HG03378 (cell line): ENCODE measurements at regions not wholly inside any gene's neighbourhood (a gene's known extent, or its start where the extent isn't known, plus 50 kb on each side); places are given as distances from the start of the nearest gene placed in this dataset.
"Not testable (repeated sequence)": the region's sequence is repeated elsewhere in the genome, so short reads cannot be mapped to it uniquely, and the experiment has no call there.

Experiments used
- ATAC-seq: cut with Tn5 transposase; IDR thresholded peaks from one replicate; pipeline ENCODE4 v1.9.1; 2021; ENCODE audit warnings: mild to moderate bottlenecking, moderate library complexity; ENCODE audit not compliant: unreplicated experiment

DNA sequence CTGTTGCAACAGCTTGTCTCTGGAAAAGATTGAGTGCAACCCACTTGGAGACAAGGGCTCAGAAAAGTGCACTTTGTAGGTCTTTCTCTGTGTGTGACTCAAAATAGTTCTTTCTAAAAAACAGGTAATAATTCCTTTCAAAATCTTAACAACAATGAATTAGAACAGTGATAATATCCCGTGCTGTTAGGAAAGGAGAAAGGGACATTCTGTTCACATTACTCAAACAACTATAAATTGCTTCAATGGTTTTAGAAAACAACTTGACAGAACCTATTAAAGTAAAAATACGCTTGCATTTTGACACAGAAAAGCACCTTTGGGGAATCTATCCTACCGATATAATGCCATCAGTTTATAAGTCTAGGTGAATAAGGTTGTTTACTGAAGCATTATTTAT, 468.1 kb upstream of the DPP6 start:
- no peak for ATAC-seq

DNA sequence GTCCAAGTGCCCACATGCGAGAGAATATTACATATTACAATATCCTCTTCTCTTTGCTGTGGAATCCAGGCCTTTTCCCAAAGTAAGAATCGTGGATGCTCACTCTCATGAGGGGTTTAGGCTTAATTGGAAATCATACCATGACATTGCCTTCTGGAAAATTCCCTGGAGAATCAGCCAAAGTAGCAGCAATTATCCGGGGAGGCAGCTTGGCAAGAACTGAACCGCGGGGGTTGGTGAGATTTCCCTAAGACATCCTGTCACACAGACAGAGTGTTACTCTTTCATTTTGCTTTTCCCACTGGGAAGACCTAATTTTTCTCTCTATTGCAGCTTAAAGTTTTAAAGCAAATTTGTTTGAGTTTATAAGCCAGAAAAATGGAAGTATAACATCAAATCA, 463.6 kb upstream of the DPP6 start:
- ATAC-seq: no peak

DNA sequence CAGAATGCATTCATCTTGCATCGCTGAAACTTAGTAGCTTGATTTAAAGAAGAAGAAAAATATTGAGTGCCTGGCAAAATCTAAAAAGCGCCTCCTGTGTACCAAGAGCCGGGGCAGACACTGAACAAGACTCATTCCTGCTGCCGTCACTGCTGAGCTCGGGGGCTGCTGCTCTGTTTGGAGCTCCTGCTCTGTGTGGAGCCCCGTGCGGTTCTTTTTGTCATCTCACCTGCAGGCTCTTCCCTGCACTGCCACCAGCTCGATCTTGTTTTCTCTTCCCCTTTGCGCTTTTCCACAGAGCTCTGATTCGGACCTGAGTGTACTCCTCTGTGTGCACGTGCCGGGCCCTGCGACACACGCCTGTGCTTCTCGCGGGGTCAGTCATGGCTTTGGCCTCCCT, 462.1 kb upstream of the DPP6 start:
- ATAC-seq: no peak

DNA sequence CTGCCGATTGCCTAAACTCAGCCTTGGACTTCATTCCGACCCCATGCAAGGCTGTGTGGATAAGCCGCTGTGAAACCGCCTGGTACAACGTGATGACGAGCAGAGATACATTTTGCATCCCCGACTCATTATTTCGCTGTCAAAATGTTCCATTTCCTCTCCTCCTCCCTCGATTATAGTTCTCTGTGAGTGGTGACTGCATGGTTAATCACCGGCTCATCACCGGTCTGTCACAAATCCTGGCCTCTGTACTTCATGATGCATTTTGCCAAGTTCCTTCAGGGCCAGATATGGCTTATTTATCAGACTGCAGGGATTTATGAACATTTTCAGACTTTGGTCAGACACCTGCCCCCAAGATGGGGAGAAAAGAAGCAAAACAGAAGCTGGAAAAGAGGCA, 461.6 kb upstream of the DPP6 start:
- no peak for ATAC-seq

DNA sequence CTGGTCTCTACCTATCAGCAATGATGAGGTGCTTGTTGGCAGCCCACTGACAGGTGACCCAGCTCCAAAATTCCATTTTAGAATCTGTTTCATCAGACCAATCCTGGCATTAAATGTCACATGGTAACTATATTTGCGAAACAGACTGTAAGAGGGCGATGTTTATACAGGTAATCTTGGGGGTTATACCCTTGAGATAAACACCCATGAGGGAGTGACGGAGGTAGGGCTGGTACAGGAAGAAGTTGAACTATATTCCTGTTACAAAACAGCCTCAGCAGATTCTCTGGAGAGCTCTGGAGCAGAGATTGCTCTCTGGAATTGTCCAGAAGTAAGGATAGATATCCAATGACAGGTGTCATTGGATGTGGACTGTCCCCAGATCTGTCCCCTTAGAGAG, 444.8 kb upstream of the DPP6 start:
- ATAC-seq: no peak

DNA sequence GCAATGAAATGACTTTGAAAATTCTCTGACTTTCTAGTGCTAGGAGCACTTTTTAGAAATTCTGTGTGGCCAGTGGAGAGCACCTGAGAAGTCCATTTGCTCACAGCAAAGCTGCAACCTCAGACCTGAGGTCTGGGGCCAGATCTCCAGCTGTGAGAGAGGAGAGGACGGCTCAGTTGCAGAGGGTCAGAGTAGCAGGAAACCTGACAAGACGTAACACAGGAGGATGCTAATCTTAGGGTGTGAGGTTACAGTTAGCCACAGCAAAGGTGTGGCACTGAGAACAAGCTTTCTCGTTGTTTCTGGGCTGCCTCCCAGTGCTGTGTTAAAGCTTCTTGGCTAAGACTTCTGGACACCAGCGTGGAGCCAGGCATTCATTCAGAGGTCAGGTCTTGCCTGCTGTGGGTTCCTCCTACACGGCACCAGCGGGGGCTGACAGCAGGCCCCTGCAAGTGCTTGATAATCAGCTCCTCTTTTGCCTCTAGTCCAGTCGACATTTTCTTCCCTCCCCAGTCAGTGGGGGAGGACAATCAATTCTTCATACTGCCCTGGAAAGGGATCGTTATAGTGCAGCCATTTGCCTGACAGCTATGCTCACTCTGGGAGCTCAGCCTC, 435.4 kb upstream of the DPP6 start:
- no peak for ATAC-seq

DNA sequence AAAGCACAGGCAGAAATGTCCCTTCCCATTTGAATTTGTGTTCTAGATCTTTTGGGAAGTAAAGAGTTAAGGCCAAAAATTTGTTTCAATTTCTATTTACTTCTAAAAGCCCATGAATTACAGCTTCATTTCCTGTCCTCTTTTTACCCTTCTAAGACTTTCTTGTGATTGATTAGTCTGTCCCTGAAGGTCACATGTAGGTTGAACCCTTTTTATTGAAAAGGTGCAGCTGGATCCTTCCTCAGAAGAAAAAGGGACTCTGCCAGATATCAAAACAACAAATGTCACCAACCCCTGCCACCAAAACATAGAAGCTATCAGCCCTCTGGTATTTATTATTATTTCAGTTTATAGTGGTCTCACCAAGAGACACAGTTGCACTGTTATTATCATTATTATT, 424.9 kb upstream of the DPP6 start:
- no peak for ATAC-seq

DNA sequence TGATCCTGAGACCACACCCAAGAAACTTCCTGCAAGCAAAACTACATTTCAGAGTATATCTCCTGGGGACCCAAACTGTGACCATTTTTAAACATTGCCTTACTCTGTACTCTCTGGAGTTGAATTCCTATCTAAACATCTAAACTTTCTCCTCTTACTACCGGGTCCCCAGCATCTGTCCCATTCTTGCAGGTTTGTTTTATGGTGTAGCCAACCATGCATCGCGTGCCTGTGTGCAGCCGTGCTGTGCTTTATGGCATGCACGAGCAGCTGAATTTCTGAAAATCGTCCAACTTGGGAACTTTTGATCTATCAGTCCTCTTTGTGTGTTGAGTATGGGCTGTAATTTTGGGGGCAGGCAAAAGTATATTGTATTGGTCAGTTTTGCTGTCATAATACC, 423.8 kb upstream of the DPP6 start:
- no peak for ATAC-seq

DNA sequence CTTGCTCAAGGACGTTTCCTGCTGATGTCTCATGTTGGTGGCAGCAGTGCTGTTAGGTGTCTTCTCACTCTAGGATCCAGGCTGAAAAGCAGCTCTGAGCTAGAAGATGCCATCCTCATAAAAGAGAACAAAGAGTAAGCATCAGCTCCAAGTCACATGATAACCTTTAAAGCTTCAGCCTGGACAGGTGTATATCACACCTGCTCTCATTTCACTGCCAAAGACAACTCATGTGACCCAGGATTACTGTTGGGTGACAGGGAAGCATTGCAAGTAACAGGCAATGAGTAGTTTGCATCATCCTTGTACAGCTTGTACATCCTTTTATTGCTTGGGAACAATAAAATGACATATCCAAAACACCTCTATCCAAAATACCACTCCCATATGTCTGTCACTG, 423.4 kb upstream of the DPP6 start:
- ATAC-seq: no peak

DNA sequence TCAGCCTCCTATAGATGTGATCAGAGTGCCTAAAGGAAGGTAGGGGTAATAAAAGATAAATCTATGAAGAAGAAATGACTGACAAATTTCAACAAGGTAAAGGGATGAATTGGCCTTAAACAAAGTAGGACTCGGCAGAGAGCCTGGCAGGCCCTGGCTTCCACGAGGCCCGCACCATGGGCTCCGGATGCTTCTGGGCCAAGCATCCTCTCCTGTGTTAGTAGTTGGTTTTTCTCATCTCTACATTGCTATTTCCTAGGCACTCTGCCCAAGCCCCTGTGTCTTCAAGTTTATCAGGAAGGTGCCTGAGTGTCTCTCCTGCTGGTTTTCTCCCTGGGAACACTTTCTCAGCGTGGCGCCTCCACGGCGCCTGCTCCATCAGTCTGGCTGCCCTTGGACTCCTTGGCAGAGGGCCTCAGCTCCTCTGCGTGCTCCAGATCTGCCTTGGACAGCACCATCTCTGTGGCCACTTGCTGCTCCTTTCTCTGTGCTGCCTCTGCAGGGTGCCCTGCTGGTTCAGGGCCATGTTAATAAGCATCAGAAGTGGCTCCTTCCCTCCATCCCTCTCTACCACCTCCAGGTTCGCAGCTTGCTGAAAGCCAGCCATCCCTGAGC, 413.3 kb upstream of the DPP6 start:
- no peak for ATAC-seq

DNA sequence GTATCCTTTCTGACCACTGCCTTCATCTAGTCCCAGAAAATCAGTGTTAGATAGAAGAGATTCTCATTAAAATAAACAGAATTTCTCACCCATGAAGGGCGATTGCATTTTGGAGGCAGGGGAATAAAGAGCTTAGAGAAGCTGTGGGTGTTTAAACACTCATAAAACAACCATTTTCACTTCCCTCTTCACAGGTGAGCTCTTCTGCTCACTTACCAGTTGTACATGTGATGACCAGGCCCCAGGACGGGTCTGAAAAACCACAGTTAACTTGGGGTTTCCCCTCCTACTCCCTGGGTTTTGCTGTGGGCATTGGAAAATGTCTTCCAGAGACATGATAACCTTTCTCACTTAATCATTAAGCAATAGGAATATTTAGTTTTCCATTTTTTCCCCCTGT, 411.6 kb upstream of the DPP6 start:
- peak; percentile 72 for ATAC-seq

DNA sequence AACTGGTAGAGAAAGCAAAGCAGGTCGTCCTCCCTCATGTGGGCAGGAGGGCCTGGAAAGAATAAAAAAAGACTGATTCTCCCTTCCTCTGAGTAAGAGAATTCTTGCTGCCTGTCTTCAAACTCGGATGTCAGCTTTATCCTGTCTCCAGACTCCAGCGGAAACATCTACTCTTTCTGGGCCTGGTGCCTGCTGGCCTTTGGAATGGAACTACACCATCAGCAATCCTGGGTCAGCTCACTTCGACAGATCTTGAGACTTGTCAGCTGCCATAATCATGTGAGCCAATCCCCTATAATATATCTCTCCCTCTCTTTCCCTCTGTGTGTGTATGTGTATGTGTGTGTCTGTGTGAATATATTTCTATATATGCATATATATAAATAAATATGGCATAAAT, 411.0 kb upstream of the DPP6 start:
- no peak for ATAC-seq

DNA sequence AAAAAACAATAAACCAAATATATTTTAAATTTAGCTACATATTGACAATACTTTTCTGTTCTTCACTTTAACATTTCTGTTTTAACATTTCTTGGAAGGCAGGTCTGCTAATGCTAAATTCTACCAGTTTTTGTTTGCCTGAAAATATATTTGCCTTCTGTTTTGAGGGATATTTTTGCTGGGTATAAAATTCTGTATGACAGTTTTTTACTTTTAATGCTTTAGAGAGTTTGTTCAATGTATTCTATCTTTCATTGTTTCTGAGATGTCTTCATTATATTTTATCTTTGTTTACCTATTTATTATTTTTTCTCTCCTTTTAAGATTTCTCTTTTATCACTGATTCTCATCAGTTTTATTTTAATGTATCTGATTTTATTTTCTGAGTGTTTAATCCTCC, 409.2 kb upstream of the DPP6 start:
- no peak for ATAC-seq

DNA sequence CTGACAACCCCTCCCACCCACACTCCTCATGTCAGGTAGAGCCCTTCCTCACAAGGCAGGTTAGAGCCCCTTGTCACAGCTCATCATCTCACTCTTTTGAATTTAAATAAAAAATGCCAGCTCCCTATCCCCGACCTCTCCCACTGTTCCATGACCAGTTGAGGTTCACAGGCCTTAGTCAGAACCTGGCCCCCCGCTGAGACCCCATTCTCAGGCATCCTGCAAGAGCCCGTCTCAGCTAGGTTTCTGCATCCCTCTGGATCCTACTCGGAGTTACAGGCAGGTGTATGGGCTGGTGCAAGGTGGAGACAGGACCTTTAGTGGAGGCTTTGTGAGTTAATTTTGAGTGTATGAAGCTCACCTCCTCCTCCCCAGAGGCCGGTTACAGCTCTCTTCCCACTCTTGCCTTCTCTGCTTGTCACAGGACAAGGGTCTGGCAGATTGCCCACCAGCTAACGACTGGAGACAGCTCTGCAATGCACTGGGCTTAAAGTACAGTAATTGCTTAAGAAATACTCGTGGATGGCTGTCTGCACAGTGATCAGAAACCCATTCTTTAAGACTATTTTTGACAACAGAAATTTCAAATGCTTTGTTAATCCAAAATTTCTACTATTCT, 394.9 kb upstream of the DPP6 start:
- ATAC-seq: no peak

DNA sequence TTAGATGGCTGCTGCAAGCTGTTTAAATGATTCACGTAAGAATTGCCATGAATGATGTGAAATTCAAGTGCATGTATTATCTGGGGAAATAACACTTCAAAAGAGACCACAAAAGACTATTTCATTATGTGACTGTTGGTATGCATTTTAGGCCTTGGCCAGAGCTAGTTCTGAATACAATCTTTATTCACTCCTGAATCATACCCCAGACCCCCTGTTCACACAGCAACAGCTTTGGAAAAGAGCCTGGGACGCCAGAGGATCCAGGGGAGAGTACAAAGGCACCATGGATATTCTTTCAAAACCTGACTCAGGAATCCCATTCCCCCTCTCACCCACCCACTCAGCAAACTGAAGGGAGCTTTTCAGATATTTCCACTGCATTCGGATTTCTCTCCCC, 377.1 kb upstream of the DPP6 start:
- no peak for ATAC-seq

DNA sequence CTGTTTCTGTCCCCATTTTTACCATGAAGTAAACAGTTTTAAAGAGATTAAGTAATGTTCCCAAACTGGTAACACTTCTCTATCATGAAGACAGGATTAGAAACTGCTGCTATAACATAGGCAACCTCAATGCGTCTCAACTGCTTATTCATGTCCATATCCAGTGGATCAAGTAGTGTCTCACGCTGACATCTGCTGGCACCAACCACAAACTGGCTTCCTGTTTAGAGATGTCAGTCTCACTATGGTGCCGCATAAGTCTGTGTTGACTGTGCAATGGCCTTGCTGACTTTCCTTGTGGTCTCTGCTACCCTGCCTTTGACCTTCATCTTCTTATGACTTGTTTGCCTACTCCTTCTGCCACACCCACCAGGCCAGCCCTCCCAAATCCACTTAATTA, 369.6 kb upstream of the DPP6 start:
- ATAC-seq: no peak

DNA sequence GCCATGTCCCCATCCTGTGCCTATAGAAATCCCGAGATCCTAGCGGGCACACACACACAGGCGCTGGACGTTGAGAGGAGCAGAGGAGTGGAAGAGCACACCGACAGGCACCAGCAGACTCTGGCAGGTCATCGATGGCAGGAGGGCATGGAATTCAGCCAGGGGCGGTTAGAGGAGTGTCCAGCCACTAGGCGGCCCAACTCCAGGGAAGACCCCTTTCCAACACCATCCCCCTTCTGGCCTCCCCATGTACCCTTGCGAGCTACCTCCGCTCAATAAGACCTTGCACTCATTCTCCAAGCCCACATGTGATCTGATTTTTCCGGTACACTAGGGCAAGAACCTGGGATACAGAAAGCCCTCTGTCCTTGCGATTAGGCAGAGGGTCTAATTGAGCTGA, 356.0 kb upstream of the DPP6 start:
- no peak for ATAC-seq

DNA sequence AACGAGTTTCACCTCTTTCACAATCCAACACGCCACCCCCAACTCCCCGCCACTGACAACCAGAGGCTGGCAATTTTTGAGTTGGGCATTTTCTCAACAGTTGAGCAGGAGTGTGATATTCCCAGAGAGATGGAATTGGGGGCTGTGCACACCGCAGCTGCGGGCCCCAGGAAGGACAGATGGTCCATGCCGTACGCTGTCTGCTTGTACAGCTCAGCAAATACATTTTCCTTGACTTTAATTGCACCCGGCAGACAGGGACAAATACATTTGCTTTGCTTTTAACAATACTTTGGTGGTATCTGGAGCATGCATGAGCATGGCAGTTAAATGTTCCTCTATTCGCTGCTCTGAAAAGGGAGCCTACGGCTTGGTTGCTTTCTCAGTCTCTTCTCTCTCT, 354.2 kb upstream of the DPP6 start:
- no peak for ATAC-seq

DNA sequence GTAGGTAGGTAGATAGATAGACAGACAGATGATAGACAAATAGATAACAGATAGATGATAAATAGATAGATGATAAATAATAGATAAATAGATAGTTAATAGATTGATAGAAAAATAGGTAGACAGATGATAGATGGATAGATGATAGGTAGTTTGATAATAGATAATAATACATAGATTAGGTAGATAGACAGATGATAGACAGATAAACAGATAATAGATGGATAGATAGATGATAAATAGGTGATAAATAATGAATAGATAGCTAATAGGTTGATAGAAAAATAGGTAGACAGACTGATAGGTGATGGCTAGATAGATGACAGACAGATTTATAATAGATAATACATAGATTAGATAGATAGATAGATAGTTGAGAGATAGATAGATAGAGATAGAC, 350.5 kb upstream of the DPP6 start:
- no peak for ATAC-seq

DNA sequence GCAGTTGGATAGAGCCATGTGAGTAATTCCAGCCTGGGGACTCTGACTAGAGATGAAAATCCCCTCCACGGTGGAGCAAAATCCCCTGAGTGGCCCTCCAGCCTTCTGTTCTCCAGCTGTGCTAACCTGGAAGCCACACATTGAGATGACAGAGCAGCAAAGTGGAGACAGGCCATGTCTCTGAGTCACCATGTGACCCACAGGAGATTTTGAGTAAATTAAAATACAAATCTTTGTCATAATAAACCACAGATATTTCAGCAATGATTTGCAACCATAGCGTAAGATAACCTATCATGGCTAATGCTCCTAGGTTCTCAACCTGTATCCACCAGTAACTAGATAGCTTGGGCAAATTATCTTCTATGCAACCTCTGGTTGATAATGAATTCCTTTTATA, 328.3 kb upstream of the DPP6 start:
- ATAC-seq: not testable (repeated sequence)

DNA sequence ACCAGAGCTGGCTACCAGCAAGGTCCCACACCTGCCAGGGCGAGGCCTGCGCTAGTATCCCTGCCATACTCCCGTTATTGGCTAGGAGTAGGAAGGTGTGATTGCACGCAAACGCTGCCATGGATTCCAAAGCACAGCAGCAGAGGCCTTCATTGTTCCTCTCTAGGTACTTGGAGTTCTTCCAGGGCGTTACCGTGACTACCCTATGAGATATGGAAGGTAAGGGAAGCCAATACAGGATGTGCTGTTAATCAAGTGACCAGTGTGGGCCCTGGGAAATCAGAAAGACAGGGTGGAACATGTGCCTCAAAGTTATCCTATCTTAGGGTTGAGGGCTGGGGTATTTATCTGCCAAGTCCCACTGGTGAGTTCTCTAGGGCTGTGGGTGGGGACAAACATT, 320.7 kb upstream of the DPP6 start:
- ATAC-seq: not testable (repeated sequence)

DNA sequence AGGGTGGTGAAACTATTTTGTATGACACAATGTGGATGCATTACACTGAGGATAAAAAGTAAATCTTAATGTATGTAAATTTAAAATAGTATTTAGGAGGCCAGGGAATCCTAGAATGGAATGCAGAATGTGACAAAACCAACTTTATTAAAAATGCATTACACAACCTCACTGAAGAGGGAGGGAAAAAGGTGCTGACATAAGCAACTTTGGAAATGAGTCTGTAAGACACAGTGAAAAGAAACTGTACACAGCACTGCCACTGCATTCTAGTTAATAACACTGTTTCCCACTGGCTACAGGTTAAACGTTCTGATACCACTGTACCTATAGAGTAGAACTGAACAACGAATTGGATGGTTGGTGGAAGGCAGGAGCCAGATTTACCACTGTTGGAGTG, 308.8 kb upstream of the DPP6 start:
- not testable (repeated sequence) for ATAC-seq

DNA sequence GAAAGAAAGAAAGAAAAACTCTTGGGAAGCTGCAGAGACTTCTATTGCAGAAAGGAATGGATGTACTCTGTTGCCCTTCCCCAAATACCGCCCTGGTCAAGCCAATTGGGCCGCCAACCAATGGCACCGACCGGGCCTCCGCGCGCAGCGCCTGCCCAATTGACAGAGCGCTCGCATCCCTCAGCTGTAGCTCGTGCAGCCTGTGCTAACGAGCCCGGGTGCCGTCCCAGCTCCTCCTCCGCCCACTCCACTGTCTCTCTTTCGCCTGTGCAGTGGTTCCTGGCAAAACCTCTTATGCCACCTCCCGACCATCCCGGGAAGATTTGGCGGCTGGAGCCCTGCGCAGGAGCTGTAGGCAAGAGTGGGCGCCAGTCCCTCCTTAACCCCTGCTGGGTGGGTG, 304.2 kb upstream of the DPP6 start:
- not testable (repeated sequence) for ATAC-seq
